CD4-positive, alpha-beta T cell (primary cell): ENCODE measurements at regions not wholly inside any gene's neighbourhood (a gene's known extent, or its start where the extent isn't known, plus 50 kb on each side); places are given as distances from the start of the nearest gene placed in this dataset.

ENCODE experiments used
- ATAC-seq: fragments of 200-7000 bp; cut with Tn5 transposase; one replicate; pipeline ENCODE4 v1.10.0; 2022; ENCODE audit warnings: mild to moderate bottlenecking; ENCODE audit not compliant: poor library complexity
- CTCF ChIA-PET: fragments of 350-600 bp; sonication (Branson Sonifier 250); formaldehyde crosslinking; loops from one replicate; lab custom pipeline; 2021; ENCODE audit warnings: antibody characterized with exemption, inconsistent platforms; lab: Charles Lee
- POLR2A ChIA-PET: fragments of 350-600 bp; sonication (Branson Sonifier 250); formaldehyde crosslinking; loops from one replicate; lab custom pipeline; 2021; ENCODE audit warnings: antibody characterized with exemption, inconsistent platforms; lab: Charles Lee
- DNase-seq, 14 experiments: peaks; one replicate each; pipeline ENCODE4 v3.0.0-alpha.2; 2013 to 2020; ENCODE audit warnings: mixed read lengths in 2 of 14
- H3K27ac ChIP-seq, 2 donors: one replicate each; pipeline versions ENCODE4 v1.5.1 to v1.7.0; 2013; ENCODE audit warnings: low read length in 2 of 2, low read depth in 1 of 2, mild to moderate bottlenecking in 1 of 2
- H3K27me3 ChIP-seq, 2 experiments: 1 replicate in 1 of 2; 2 replicates in 1 of 2; pipeline versions ENCODE4 v1.6.1 to v1.7.0; 2013; ENCODE audit warnings: low read length in 2 of 2, control low read depth in 1 of 2, mild to moderate bottlenecking in 1 of 2, moderate library complexity in 1 of 2; ENCODE audit not compliant: insufficient read depth in 2 of 2, control insufficient read depth in 1 of 2
- H3K36me3 ChIP-seq: one replicate; pipeline ENCODE4 v1.6.1; 2013; ENCODE audit warnings: low read length, control low read depth; ENCODE audit not compliant: insufficient read depth
- H3K4me1 ChIP-seq: one replicate; pipeline ENCODE4 v1.6.1; 2013; ENCODE audit warnings: low read length, control low read depth; ENCODE audit not compliant: insufficient read depth
- H3K4me3 ChIP-seq: one replicate; pipeline ENCODE4 v1.5.1; 2013; ENCODE audit warnings: mild to moderate bottlenecking, low read length, moderate library complexity
- H3K9me3 ChIP-seq, 2 experiments: 1 replicate in 1 of 2; 2 replicates in 1 of 2; pipeline versions ENCODE4 v1.6.1 to v1.7.0; 2013; ENCODE audit warnings: low read length in 2 of 2, mild to moderate bottlenecking in 2 of 2, control low read depth in 1 of 2, moderate library complexity in 1 of 2; ENCODE audit not compliant: control insufficient read depth in 1 of 2, insufficient read depth in 1 of 2
- H3K27ac Mint-ChIP-seq: one replicate; pipeline ENCODE4 v1.8.0; 2020; ENCODE audit warnings: mixed read lengths
- H3K27me3 Mint-ChIP-seq: one replicate; pipeline ENCODE4 v1.8.0; 2021; ENCODE audit warnings: mixed read lengths
- H3K36me3 Mint-ChIP-seq: one replicate; pipeline ENCODE4 v1.8.0; 2021; ENCODE audit warnings: low read depth, mixed read lengths
- H3K4me1 Mint-ChIP-seq: one replicate; pipeline ENCODE4 v1.8.0; 2021; ENCODE audit warnings: low read depth, mixed read lengths
- H3K4me3 Mint-ChIP-seq: one replicate; pipeline ENCODE4 v1.8.0; 2020; ENCODE audit warnings: mild to moderate bottlenecking, mixed read lengths
- H3K9me3 Mint-ChIP-seq: one replicate; pipeline ENCODE4 v1.8.0; 2020; ENCODE audit warnings: mixed read lengths
- intact Hi-C, 2 experiments: fragments of 100-400 bp; cut with DNase I in 1 of 2; cut with micrococcal nuclease in 1 of 2; formaldehyde crosslinking; loops; one replicate each; pipeline versions ENCODE4 v1.15.1 to v1.9.0; 2023 to 2025; cut with DNase I, micrococcal nuclease
- TF ChIP-seq, protein P1 (sequence below): fragments of 200-600 bp; IDR thresholded peaks from one replicate; pipeline ENCODE4 v1.8.0; 2022; ENCODE audit warnings: antibody characterized with exemption, mild to moderate bottlenecking

DNA sequence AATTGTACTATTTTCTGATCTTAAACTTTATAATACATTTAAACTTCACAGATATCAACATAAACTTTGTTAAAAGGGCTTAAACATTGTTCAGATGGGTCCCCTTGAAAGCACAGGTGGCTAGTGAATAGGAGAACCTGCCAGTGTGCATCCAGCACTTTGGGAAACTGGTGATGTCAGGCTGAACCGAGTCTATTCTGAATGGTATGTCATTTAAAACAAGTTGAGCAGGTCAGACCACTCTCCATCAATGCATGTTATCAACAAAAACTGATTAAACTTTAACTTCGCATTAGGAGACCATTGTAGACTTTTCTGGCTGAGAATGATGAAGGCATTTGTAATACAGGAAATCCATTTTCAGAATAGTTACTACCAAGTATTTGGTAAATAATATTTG is 50.1 kb upstream of the FREM2 start:
- ATAC-seq: no peak
- H3K27me3 Mint-ChIP-seq: peaks cover 15% of the 10 kb centered on the region
- Histone ChIP-seq H3K4me3 (no peak overlapping the region), H3K9me3 (no peaks in the 10 kb centered on the region), H3K4me1 (no peaks in the 10 kb centered on the region), H3K36me3 (no peaks in the 10 kb centered on the region), H3K27me3 (no peaks in the 10 kb centered on the region), H3K27ac (no peak overlapping the region)
- ChIA-PET CTCF (no interaction called here), POLR2A (no interaction called here)
- no peaks in the 10 kb centered on the region for H3K4me1 Mint-ChIP-seq
- TF ChIP-seq, protein P1, sequence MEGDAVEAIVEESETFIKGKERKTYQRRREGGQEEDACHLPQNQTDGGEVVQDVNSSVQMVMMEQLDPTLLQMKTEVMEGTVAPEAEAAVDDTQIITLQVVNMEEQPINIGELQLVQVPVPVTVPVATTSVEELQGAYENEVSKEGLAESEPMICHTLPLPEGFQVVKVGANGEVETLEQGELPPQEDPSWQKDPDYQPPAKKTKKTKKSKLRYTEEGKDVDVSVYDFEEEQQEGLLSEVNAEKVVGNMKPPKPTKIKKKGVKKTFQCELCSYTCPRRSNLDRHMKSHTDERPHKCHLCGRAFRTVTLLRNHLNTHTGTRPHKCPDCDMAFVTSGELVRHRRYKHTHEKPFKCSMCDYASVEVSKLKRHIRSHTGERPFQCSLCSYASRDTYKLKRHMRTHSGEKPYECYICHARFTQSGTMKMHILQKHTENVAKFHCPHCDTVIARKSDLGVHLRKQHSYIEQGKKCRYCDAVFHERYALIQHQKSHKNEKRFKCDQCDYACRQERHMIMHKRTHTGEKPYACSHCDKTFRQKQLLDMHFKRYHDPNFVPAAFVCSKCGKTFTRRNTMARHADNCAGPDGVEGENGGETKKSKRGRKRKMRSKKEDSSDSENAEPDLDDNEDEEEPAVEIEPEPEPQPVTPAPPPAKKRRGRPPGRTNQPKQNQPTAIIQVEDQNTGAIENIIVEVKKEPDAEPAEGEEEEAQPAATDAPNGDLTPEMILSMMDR: no peak
- H3K4me3 Mint-ChIP-seq: no peak overlapping the region
- no peaks in the 10 kb centered on the region for H3K36me3 Mint-ChIP-seq
- DNase-seq: no peak
- H3K27ac Mint-ChIP-seq: no peak overlapping the region
- intact Hi-C loops: no loop called here
- no peaks in the 10 kb centered on the region for H3K9me3 Mint-ChIP-seq
